Body of pancreas (tissue), 4 donors: ENCODE measurements at regions not wholly inside any gene's neighbourhood (a gene's known extent, or its start where the extent isn't known, plus 50 kb on each side); places are given as distances from the start of the nearest gene placed in this dataset.

ENCODE experiments used
- CTCF ChIP-seq, 7 experiments: fragments of 450-650 bp in 4 of 7; fragments of 200-600 bp in 3 of 7; sonication (generic) in 3 of 7; IDR thresholded peaks; one replicate each; pipeline ENCODE4 v1.5.1; 2016 to 2019; ENCODE audit warnings: antibody characterized with exemption in 7 of 7
- POLR2A ChIP-seq, 3 donors: fragments of 450-650 bp; IDR thresholded peaks; one replicate each; pipeline ENCODE4 v1.6.1; 2016; ENCODE audit warnings: antibody characterized with exemption in 3 of 3, mild to moderate bottlenecking in 2 of 3

- no peak for TF ChIP-seq CTCF (IDR thresholded peaks at IDR 0.05)
- no peak for TF ChIP-seq POLR2A (IDR thresholded peaks at IDR 0.05)
These were observed 77.8 kb upstream of the TACR1 start for GRCh38 chr2:75277111-75277510.
